Right atrium auricular region (tissue), 2 donors: ENCODE measurements at regions not wholly inside any gene's neighbourhood (a gene's known extent, or its start where the extent isn't known, plus 50 kb on each side); places are given as distances from the start of the nearest gene placed in this dataset.

Experiments used
- DNase-seq: peaks from one replicate; pipeline ENCODE4 v3.0.0-alpha.2; 2019; ENCODE audit warnings: low spot score
- H3K27ac ChIP-seq, 2 donors: fragments of 200-600 bp; sonication (generic); 1 replicate in 1 of 2; 2 replicates in 1 of 2; pipeline ENCODE4 v1.5.1; 2016 to 2019
- H3K27me3 ChIP-seq, 2 donors: fragments of 200-600 bp; sonication (generic); one replicate each; pipeline versions ENCODE4 v1.5.1 to v1.6.0; 2017 to 2019
- H3K36me3 ChIP-seq: fragments of 200-600 bp; sonication (generic); one replicate; pipeline ENCODE4 v1.5.1; 2016
- H3K4me1 ChIP-seq, 2 donors: fragments of 200-600 bp; sonication (generic); one replicate each; pipeline versions ENCODE4 v1.5.1 to v1.6.0; 2017 to 2019
- H3K4me3 ChIP-seq, 2 donors: fragments of 200-600 bp; sonication (generic); 1 replicate in 1 of 2; 2 replicates in 1 of 2; pipeline ENCODE4 v1.5.1; 2017 to 2019; ENCODE audit warnings: mild to moderate bottlenecking in 1 of 2, moderate library complexity in 1 of 2
- H3K9me3 ChIP-seq, 2 donors: fragments of 200-600 bp; sonication (generic); one replicate each; pipeline ENCODE4 v1.5.1; 2019
- TF ChIP-seq, protein P1 (sequence below), 2 donors: fragments of 200-600 bp; sonication (generic); IDR thresholded peaks; one replicate each; pipeline ENCODE4 v1.5.1; 2019; ENCODE audit warnings: antibody characterized with exemption in 2 of 2

DNA sequence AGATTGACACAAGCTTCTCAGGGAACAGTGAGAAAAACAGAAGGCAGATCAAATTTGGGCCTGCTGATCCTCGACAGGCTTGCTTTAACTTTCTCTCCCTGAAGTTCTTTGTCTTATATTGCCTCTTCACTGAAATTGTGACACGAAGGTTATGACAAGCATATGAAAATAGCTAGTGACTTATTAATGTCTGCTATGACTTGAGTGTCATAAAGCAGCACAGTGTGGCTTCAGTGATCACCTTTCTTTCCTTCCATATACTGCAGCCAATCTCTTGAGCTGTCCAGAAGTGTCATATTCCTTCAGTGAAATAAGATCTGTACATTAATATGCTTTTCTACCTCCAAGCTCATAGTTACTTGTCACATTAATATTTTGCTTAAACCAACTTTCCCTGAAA, 870.2 kb downstream of the C4orf33 start:
- H3K4me3 ChIP-seq: no peak overlapping the region
- TF ChIP-seq, protein P1, sequence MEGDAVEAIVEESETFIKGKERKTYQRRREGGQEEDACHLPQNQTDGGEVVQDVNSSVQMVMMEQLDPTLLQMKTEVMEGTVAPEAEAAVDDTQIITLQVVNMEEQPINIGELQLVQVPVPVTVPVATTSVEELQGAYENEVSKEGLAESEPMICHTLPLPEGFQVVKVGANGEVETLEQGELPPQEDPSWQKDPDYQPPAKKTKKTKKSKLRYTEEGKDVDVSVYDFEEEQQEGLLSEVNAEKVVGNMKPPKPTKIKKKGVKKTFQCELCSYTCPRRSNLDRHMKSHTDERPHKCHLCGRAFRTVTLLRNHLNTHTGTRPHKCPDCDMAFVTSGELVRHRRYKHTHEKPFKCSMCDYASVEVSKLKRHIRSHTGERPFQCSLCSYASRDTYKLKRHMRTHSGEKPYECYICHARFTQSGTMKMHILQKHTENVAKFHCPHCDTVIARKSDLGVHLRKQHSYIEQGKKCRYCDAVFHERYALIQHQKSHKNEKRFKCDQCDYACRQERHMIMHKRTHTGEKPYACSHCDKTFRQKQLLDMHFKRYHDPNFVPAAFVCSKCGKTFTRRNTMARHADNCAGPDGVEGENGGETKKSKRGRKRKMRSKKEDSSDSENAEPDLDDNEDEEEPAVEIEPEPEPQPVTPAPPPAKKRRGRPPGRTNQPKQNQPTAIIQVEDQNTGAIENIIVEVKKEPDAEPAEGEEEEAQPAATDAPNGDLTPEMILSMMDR (IDR thresholded peaks at IDR 0.05): no peak
- H3K9me3 ChIP-seq: peaks cover 0 to 3% of the 10 kb centered on the region in 2 donors
- H3K36me3 ChIP-seq: no peaks in the 10 kb centered on the region
- no peaks in the 10 kb centered on the region for H3K27me3 ChIP-seq
- H3K27ac ChIP-seq: no peak overlapping the region
- no peaks in the 10 kb centered on the region for H3K4me1 ChIP-seq
- no peak for DNase-seq

DNA sequence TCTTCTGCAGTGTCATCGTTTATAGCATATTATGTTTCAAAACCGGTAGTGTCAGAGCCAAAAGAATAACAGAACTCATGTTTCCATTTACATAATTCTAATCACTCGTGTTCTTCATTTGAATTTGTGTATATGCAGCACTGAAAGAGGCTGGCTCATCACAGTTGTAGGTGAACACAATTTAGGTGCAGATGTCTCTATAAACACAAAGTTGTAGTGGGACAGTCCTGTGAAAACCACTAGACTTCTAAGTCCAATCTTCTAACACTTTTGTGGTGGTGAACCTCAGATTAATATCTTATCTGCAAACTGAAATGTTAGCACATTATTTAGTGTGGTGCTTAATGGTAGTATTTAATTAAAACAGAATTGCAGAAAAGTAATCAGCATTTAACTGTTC, 872.4 kb downstream of the C4orf33 start:
- H3K27ac ChIP-seq: no peak overlapping the region
- TF ChIP-seq, protein P1 (IDR thresholded peaks at IDR 0.05): no peak
- no peak overlapping the region for H3K4me3 ChIP-seq
- no peaks in the 10 kb centered on the region for H3K27me3 ChIP-seq
- H3K9me3 ChIP-seq: peaks cover 0 to 3% of the 10 kb centered on the region in 2 donors
- DNase-seq: no peak
- no peaks in the 10 kb centered on the region for H3K36me3 ChIP-seq
- H3K4me1 ChIP-seq: no peaks in the 10 kb centered on the region

DNA sequence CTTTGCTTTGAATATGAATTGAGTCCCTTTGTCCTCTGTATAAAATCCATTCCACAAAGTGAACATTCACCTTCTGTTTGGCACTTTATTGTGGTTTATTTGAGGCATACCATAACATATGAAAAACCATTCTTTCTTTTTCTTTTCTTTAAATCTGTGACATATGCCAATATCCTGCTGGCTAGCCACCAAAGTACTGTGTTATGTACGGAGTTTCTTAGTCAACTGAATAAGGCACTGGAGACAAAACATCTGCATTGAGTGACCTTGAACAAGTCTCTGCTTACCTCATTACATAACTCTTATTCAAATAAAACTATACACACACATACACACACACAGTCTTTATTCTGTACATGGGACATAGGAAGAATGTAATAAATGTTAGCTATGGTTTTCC, 872.8 kb downstream of the C4orf33 start:
- Histone ChIP-seq H3K27ac (no peak overlapping the region), H3K4me3 (no peak overlapping the region), H3K4me1 (no peaks in the 10 kb centered on the region), H3K36me3 (no peaks in the 10 kb centered on the region), H3K9me3 (peaks cover 0 to 3% of the 10 kb centered on the region in 2 donors), H3K27me3 (no peaks in the 10 kb centered on the region)
- no peak for DNase-seq
- TF ChIP-seq, protein P1 (IDR thresholded peaks at IDR 0.05): no peak

DNA sequence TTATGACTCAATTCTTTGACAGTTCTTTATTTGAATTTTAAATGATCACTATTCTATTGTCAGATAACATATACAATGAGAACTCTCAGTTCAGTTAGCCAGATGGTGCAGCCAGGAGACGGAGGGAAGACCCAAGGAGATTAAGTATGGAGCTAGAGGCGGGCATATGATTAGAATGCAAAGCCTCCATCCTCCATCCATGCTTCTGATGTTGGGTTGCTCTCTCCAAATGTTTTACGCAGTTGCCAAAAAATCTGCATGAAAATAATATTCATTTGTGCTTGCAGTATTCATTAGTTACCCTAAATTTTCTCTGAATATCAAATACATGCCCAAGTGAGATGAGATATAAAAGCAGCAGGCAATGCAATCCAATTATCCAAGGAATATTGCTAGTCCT, 874.8 kb downstream of the C4orf33 start:
- no peak overlapping the region for H3K4me3 ChIP-seq
- DNase-seq: no peak
- no peak overlapping the region for H3K27ac ChIP-seq
- TF ChIP-seq, protein P1 (IDR thresholded peaks at IDR 0.05): no peak
- no peaks in the 10 kb centered on the region for H3K36me3 ChIP-seq
- peaks cover 0 to 3% of the 10 kb centered on the region in 2 donors for H3K9me3 ChIP-seq
- no peaks in the 10 kb centered on the region for H3K27me3 ChIP-seq
- no peaks in the 10 kb centered on the region for H3K4me1 ChIP-seq

DNA sequence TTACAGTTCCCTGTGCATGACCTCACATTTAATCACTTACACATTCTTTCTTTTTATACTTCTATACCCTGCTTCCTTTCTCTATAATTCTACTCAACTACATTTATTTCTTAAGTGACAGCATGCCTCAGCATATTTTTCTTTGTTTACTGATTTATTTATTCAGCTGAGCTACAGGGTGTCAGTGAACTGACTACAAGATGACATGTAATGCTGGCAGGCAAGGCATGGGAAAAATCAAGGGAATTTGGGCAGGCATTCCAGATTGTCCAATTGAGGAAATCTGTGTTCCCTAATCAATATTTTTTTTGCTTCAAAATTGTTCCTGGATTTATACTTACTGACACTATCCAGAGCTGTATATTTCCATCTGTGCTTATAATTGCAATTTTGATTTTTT, 875.5 kb downstream of the C4orf33 start:
- no peak overlapping the region for H3K27ac ChIP-seq
- TF ChIP-seq, protein P1 (IDR thresholded peaks at IDR 0.05): no peak
- H3K36me3 ChIP-seq: no peaks in the 10 kb centered on the region
- no peaks in the 10 kb centered on the region for H3K27me3 ChIP-seq
- H3K4me3 ChIP-seq: no peak overlapping the region
- DNase-seq: no peak
- H3K4me1 ChIP-seq: no peaks in the 10 kb centered on the region
- H3K9me3 ChIP-seq: peaks cover 0 to 3% of the 10 kb centered on the region in 2 donors

DNA sequence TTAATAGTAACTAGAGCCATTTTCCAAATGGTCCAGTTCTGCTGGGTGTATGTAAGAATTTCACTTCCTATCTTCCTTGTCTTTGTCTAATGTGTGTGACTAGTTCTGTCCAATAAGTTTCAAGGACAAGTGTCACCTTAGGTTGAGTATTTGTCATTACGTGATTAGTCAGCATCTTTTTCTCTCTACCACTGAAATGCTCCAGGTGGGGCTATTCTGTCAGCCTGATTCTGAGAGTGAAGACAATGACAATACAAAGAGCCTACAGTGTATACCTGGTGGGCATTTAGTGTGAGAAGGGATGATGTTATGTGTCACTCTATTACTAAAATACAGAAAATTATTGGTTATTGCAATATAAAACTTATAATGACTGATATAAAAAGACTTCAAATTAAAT, 876.3 kb downstream of the C4orf33 start:
- no peak overlapping the region for H3K27ac ChIP-seq
- H3K4me1 ChIP-seq: no peaks in the 10 kb centered on the region
- no peaks in the 10 kb centered on the region for H3K27me3 ChIP-seq
- H3K9me3 ChIP-seq: peaks cover 0 to 3% of the 10 kb centered on the region in 2 donors
- no peak for DNase-seq
- H3K4me3 ChIP-seq: no peak overlapping the region
- TF ChIP-seq, protein P1 (IDR thresholded peaks at IDR 0.05): no peak
- no peaks in the 10 kb centered on the region for H3K36me3 ChIP-seq
